OCI-LY7 (cell line): ENCODE measurements at regions not wholly inside any gene's neighbourhood (a gene's known extent, or its start where the extent isn't known, plus 50 kb on each side); places are given as distances from the start of the nearest gene placed in this dataset.

Experiments
- BruUV-seq: library from RNA; stranded (reverse); fragments of 400-500 nt; replicated peaks from 2 replicates; lab custom pipeline; 2021; lab: Mats Ljungman, UMichigan
- CTCF ChIA-PET: fragments of 300-600 bp; sonication (Branson Sonifier 250); formaldehyde crosslinking; loops from one replicate; lab custom pipeline; 2022; ENCODE audit warnings: antibody characterized with exemption; ENCODE audit not compliant: unreplicated experiment; lab: Charles Lee
- POLR2A ChIA-PET: fragments of 300-600 bp; sonication (Branson Sonifier 250); formaldehyde crosslinking; loops from one replicate; lab custom pipeline; 2022; ENCODE audit warnings: antibody characterized with exemption; lab: Charles Lee
- DNase-seq: peaks from one replicate; pipeline ENCODE4 v3.0.0-alpha.2; 2015; ENCODE audit warnings: low spot score
- H2AFZ ChIP-seq: fragments of 200-600 bp; sonication (generic), shearing (Covaris generic); 2 replicates; pipeline ENCODE4 v1.6.1; 2014; ENCODE audit warnings: mild to moderate bottlenecking, antibody characterized with exemption, low read length, moderate library complexity
- H3K27ac ChIP-seq: fragments of 200-600 bp; sonication (generic); 2 replicates; pipeline ENCODE4 v1.5.1; 2014; ENCODE audit warnings: mixed run types, low read depth, mild to moderate bottlenecking, moderate library complexity, low read length, inconsistent platforms; ENCODE audit not compliant: poor library complexity, severe bottlenecking
- H3K36me3 ChIP-seq: fragments of 200-600 bp; sonication (generic); 2 replicates; pipeline ENCODE4 v1.6.1; 2014; ENCODE audit warnings: mild to moderate bottlenecking, antibody characterized with exemption, low read length, moderate library complexity, mixed read lengths; ENCODE audit not compliant: insufficient read depth
- H3K4me1 ChIP-seq: fragments of 200-600 bp; sonication (generic); 2 replicates; pipeline ENCODE4 v1.5.1; 2014; ENCODE audit warnings: mild to moderate bottlenecking, low read length; ENCODE audit not compliant: insufficient read depth, poor library complexity, severe bottlenecking
- H3K4me2 ChIP-seq: fragments of 200-600 bp; sonication (generic); 2 replicates; pipeline ENCODE4 v1.6.1; 2014; ENCODE audit warnings: mild to moderate bottlenecking, low read length
- H3K4me3 ChIP-seq: fragments of 200-600 bp; sonication (generic); 2 replicates; pipeline ENCODE4 v1.5.1; 2014; ENCODE audit warnings: mild to moderate bottlenecking, low read depth, low read length; ENCODE audit not compliant: poor library complexity, severe bottlenecking
- H3K79me2 ChIP-seq: fragments of 200-600 bp; sonication (generic); 2 replicates; pipeline ENCODE4 v1.6.1; 2016; ENCODE audit warnings: low read depth, mild to moderate bottlenecking, low read length, moderate library complexity, mixed read lengths; ENCODE audit not compliant: insufficient read depth
- H3K9me2 ChIP-seq: fragments of 200-600 bp; sonication (generic); 2 replicates; pipeline ENCODE4 v1.6.1; 2016; ENCODE audit warnings: mild to moderate bottlenecking, low read length, mixed read lengths; ENCODE audit not compliant: insufficient read depth
- H3K9me3 ChIP-seq: fragments of 200-600 bp; sonication (generic); 2 replicates; pipeline ENCODE4 v1.6.1; 2014; ENCODE audit warnings: mild to moderate bottlenecking, mixed run types, low read length, mixed read lengths
- H4K20me1 ChIP-seq: fragments of 200-600 bp; sonication (generic); 2 replicates; pipeline ENCODE4 v1.6.1; 2014; ENCODE audit warnings: mild to moderate bottlenecking, antibody characterized with exemption, low read length, moderate library complexity, mixed read lengths; ENCODE audit not compliant: insufficient read depth
- CTCF ChIP-seq: fragments of 200-600 bp; sonication (generic); conservative IDR thresholded peaks from 2 replicates; pipeline ENCODE4 v1.5.1; 2014; ENCODE audit warnings: mild to moderate bottlenecking, antibody characterized with exemption, low read length, moderate library complexity, mixed read lengths
- EZH2phosphoT487 ChIP-seq: fragments of 200-600 bp; sonication (generic); IDR thresholded peaks from 2 replicates; pipeline ENCODE4 v1.6.1; 2018; ENCODE audit warnings: low read depth, borderline replicate concordance, mild to moderate bottlenecking, mixed run types, antibody characterized with exemption, low read length, moderate library complexity, mixed read lengths
- intact Hi-C: fragments of 100-400 bp; cut with micrococcal nuclease; formaldehyde crosslinking; loops from one replicate; pipeline ENCODE4 v1.10.0; 2022; ENCODE audit not compliant: unreplicated experiment

GRCh38 chr2:139162957-139163356 is 382.8 kb upstream of the NXPH2 start:
- Histone ChIP-seq H3K4me1 (no peaks in the 10 kb centered on the region), H3K4me2 (no peak overlapping the region)

GRCh38 chr2:139162456-139162855 is 382.3 kb upstream of the NXPH2 start:
- H3K27ac ChIP-seq = no peak overlapping the region
- no peaks in the 10 kb centered on the region for H3K9me3 ChIP-seq
- H4K20me1 ChIP-seq = no peaks in the 10 kb centered on the region
- ChIA-PET CTCF (no interaction called here), POLR2A (no interaction called here)
- H3K9me2 ChIP-seq = no peaks in the 10 kb centered on the region
- no peak overlapping the region for H3K4me2 ChIP-seq
- H3K4me1 ChIP-seq = no peaks in the 10 kb centered on the region
- intact Hi-C loops = no loop called here
- H3K79me2 ChIP-seq = no peaks in the 10 kb centered on the region
- H3K4me3 ChIP-seq = no peak overlapping the region
- no peak for DNase-seq
- H2AFZ ChIP-seq = no peak overlapping the region
- TF ChIP-seq EZH2phosphoT487 (no peak), CTCF (no peak)
- no TSS peak for BruUV-seq
- H3K36me3 ChIP-seq = no peaks in the 10 kb centered on the region

More at GRCh38 chr2:139162957-139163356, 382.8 kb upstream of the NXPH2 start:
- BruUV-seq = no TSS peak
- H3K9me3 ChIP-seq = no peaks in the 10 kb centered on the region
- H4K20me1 ChIP-seq = no peaks in the 10 kb centered on the region
- no peaks in the 10 kb centered on the region for H3K79me2 ChIP-seq
- H3K36me3 ChIP-seq = no peaks in the 10 kb centered on the region
- intact Hi-C loops = no loop called here
- no peaks in the 10 kb centered on the region for H3K9me2 ChIP-seq
- ChIA-PET CTCF (no interaction called here), POLR2A (no interaction called here)
- DNase-seq = no peak
- H3K4me3 ChIP-seq = no peak overlapping the region
- TF ChIP-seq CTCF = no peak
- no peak for TF ChIP-seq EZH2phosphoT487
- H3K27ac ChIP-seq = no peak overlapping the region
- no peak overlapping the region for H2AFZ ChIP-seq

- no TSS peak for BruUV-seq
- POLR2A ChIA-PET = interaction anchor here (0.6 kb wide), 1 partner anchor 22 kb away, joined by 4 read pairs; no protein-coding TSS in a partner anchor
Observed at GRCh38 chr2:139160836-139161235, 380.6 kb upstream of the NXPH2 start.

More at GRCh38 chr2:139160836-139161235, 380.6 kb upstream of the NXPH2 start:
- intact Hi-C loops = no loop called here
- CTCF ChIA-PET = no interaction called here
- DNase-seq = no peak
- Histone ChIP-seq H3K27ac (no peak overlapping the region), H3K4me1 (no peaks in the 10 kb centered on the region), H3K79me2 (no peaks in the 10 kb centered on the region), H3K4me3 (no peak overlapping the region), H3K36me3 (no peaks in the 10 kb centered on the region), H3K9me3 (no peaks in the 10 kb centered on the region), H3K4me2 (no peak overlapping the region), H4K20me1 (no peaks in the 10 kb centered on the region), H3K9me2 (no peaks in the 10 kb centered on the region), H2AFZ (no peak overlapping the region)
- TF ChIP-seq EZH2phosphoT487 (no peak), CTCF (no peak)
